ENCODE measurements at regions not wholly inside any gene's neighbourhood (a gene's known extent, or its start where the extent isn't known, plus 50 kb on each side); places are given as distances from the start of the nearest gene placed in this dataset.

DNA sequence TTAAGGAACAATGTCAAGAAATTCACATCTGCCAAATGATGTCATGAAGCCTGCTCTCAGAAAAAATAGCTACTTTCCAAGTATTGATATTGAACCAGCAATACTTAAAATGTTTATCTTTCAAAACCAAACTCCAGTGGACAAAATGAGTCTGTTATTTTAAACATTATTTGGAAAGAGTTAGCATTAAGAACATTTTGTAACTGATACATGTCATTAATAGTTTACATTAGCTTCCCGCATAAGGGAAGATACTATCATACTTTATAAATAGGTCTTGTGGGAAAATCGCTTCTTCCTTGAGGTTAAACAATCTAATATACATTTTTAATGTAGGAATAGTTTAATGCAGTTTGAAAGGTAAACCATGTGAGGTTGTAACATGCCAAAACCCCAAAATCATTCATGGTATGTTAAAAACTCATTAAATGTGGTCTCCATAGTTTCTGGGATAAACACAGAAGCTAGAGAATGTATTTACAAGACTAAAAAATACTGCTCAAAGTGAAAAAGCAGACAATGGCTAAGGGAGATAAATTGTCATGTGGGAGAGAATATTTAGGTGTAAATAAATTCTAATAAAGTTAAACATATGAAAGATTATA is 73.4 kb upstream of the ATP2B1 start:
- Histone ChIP-seq H3K4me3 (no peak overlapping the region), H3K27ac (no peak overlapping the region), H3K36me3 (no peaks in the 10 kb centered on the region), H3K27me3 (replicated peaks in 1 of 7) (no peaks in the 10 kb centered on the region), H3K4me1 (peaks cover 0 to 11% (median 4%) of the 10 kb centered on the region in 6 donors), H3K9me3 (peaks cover 0 to 26% (median 17%) of the 10 kb centered on the region in 8 donors)
- intact Hi-C loops (cut with DNase I; ENCODE audit: low total_unique reads): no loop called here
- no peak for TF ChIP-seq POLR2A (IDR thresholded peaks at IDR 0.05)
- no peak for TF ChIP-seq POLR2AphosphoS5 (IDR thresholded peaks at IDR 0.05)
- TF ChIP-seq, protein P1, sequence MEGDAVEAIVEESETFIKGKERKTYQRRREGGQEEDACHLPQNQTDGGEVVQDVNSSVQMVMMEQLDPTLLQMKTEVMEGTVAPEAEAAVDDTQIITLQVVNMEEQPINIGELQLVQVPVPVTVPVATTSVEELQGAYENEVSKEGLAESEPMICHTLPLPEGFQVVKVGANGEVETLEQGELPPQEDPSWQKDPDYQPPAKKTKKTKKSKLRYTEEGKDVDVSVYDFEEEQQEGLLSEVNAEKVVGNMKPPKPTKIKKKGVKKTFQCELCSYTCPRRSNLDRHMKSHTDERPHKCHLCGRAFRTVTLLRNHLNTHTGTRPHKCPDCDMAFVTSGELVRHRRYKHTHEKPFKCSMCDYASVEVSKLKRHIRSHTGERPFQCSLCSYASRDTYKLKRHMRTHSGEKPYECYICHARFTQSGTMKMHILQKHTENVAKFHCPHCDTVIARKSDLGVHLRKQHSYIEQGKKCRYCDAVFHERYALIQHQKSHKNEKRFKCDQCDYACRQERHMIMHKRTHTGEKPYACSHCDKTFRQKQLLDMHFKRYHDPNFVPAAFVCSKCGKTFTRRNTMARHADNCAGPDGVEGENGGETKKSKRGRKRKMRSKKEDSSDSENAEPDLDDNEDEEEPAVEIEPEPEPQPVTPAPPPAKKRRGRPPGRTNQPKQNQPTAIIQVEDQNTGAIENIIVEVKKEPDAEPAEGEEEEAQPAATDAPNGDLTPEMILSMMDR (IDR thresholded peaks at IDR 0.05 in 8 of 11, conservative IDR thresholded peaks at IDR 0.05 in 3 of 11): no peak
- WGBS, 5 donors: 91 to 96% (median 95%) methylated on average over 2 of the region's 2 CpGs
- DNase-seq: no peak

DNA sequence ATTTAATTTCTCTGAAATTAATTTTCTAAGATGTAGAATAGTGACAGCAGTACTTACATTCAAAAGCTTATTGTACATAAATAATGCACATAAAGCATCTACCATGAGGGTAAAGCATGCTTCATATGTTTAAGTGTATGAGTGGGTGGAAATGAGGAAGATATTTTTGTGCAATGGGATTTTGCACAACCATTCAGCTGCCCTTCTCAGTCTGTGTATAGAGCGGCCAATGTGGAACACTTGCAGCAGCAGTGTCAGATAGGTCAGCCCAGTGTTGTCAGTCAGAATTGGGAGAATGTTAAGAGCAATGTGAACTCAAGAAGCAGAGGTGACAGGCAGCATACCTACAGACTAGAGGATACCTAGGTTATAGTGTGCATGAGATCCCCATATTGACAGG is 72.5 kb upstream of the ATP2B1 start:
- intact Hi-C loops (cut with DNase I; ENCODE audit: low total_unique reads): no loop called here
- no peak for DNase-seq
- H3K4me3 ChIP-seq: no peak overlapping the region

DNA sequence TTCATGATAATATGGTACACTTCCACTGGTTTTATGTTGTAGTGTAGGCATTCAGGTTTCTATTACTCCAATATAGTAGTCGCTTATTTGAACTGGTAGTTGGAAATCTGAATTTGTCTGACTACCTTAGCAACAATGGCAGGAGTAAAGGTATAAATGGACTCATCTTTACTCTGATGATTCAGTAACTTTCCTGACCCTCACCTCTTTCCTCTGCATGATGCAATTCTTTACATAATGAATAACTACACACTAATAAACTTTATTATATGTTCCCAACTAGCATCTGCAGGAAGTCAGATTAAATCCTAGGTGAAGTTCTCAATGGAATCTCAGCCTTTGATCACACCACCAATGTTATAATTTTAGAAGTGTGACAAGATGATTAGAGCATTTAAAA is 70.5 kb upstream of the ATP2B1 start:
- TF ChIP-seq, protein P1 (IDR thresholded peaks at IDR 0.05 in 8 of 11, conservative IDR thresholded peaks at IDR 0.05 in 3 of 11): no peak
- TF ChIP-seq POLR2AphosphoS5 (IDR thresholded peaks at IDR 0.05): no peak
- TF ChIP-seq POLR2A (IDR thresholded peaks at IDR 0.05): no peak
- Histone ChIP-seq H3K4me3 (no peak overlapping the region), H3K9me3 (no peaks in the 10 kb centered on the region), H3K27me3 (replicated peaks in 1 of 7) (no peaks in the 10 kb centered on the region), H3K4me1 (peaks cover 0 to 11% (median 4%) of the 10 kb centered on the region in 6 donors), H3K36me3 (no peaks in the 10 kb centered on the region), H3K27ac (no peak overlapping the region)
- 92 to 100% (median 98%) methylated on average over 1 of the region's 1 CpG for WGBS, 5 donors
- intact Hi-C loops (cut with DNase I; ENCODE audit: low total_unique reads): no loop called here
- DNase-seq: no peak

More for the DNA sequence above, 72.5 kb upstream of the ATP2B1 start:
- H3K36me3 ChIP-seq: no peaks in the 10 kb centered on the region
- peaks cover 0 to 11% (median 4%) of the 10 kb centered on the region in 6 donors for H3K4me1 ChIP-seq
- WGBS, 5 donors: 52 to 94% (median 71%) methylated on average over 1 of the region's 1 CpG
- no peak overlapping the region for H3K27ac ChIP-seq
- TF ChIP-seq, protein P1 (IDR thresholded peaks at IDR 0.05 in 8 of 11, conservative IDR thresholded peaks at IDR 0.05 in 3 of 11): no peak
- TF ChIP-seq POLR2A (IDR thresholded peaks at IDR 0.05) (no peak), POLR2AphosphoS5 (IDR thresholded peaks at IDR 0.05) (no peak)
- H3K27me3 ChIP-seq (replicated peaks in 1 of 7): no peaks in the 10 kb centered on the region
- peaks cover 0 to 17% (median 9%) of the 10 kb centered on the region in 8 donors for H3K9me3 ChIP-seq

DNA sequence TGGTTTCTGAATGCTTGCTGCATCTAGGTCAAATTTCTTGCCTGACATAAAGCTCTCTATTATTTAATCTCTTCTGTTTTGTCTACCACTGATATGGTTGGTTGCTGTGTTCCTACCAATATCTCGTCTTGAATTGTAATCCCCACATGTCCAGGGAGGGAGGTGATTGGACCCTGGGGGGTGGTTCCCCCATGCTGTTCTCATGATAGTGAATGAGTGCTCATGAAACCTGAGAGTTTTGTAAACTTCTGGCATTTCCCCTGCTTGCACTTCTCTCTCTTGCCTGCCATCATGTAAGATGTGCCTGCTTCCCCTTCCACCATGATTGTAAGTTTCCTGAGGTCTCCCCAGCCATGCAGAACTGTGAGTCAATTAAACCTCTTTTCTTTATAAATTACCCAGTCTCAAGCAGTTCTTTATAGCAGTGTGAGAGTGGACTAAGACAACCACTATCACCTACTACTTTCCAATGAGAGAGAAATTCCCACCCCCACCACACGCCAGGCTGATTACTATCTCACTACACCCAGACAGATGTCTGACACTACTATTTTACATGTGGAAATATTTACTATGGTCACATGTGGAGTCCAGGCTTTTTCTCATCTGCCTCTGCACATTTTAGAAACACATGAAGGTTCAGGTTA is 69.2 kb upstream of the ATP2B1 start:
- Histone ChIP-seq H3K4me1 (peaks cover 0 to under 1% (median 0%) of the 10 kb centered on the region in 6 donors), H3K27me3 (replicated peaks in 1 of 7) (no peaks in the 10 kb centered on the region), H3K4me3 (no peak overlapping the region), H3K27ac (no peak overlapping the region), H3K36me3 (no peaks in the 10 kb centered on the region), H3K9me3 (no peaks in the 10 kb centered on the region)
- 88 to 95% (median 93%) methylated on average over 2 of the region's 2 CpGs for WGBS, 5 donors
- TF ChIP-seq, protein P1 (IDR thresholded peaks at IDR 0.05 in 8 of 11, conservative IDR thresholded peaks at IDR 0.05 in 3 of 11): no peak
- TF ChIP-seq POLR2A (IDR thresholded peaks at IDR 0.05) (no peak), POLR2AphosphoS5 (IDR thresholded peaks at IDR 0.05) (no peak)
- no peak for DNase-seq
- intact Hi-C loops (cut with DNase I; ENCODE audit: low total_unique reads): no loop called here

Measured in spleen (tissue), 11 donors.